Fibroblast of lung (primary cell): ENCODE measurements at regions not wholly inside any gene's neighbourhood (a gene's known extent, or its start where the extent isn't known, plus 50 kb on each side); places are given as distances from the start of the nearest gene placed in this dataset.

ENCODE experiments used
- DNase-seq, 2 donors: peaks; one replicate each; pipeline versions ENCODE4 v3.0.0 to v3.0.0-alpha.2; 2010; ENCODE audit warnings: low read depth in 2 of 2
- H2AFZ ChIP-seq: 2 replicates; pipeline ENCODE4 v1.5.1; 2012; ENCODE audit warnings: low read length, control low read depth, inconsistent platforms
- H3K27ac ChIP-seq: 2 replicates; pipeline ENCODE4 v1.5.1; 2011; ENCODE audit warnings: low read length, control low read depth; ENCODE audit not compliant: insufficient read depth
- H3K27me3 ChIP-seq: 2 replicates; pipeline ENCODE4 v1.5.1; 2011; ENCODE audit warnings: mild to moderate bottlenecking, low read length; ENCODE audit not compliant: control insufficient read depth, insufficient read depth
- H3K36me3 ChIP-seq: 2 replicates; pipeline ENCODE4 v1.5.1; 2011; ENCODE audit warnings: low read length; ENCODE audit not compliant: control insufficient read depth, insufficient read depth
- H3K4me1 ChIP-seq: 2 replicates; pipeline ENCODE4 v1.5.1; 2011; ENCODE audit warnings: low read length; ENCODE audit not compliant: control insufficient read depth, insufficient read depth; ENCODE audit errors: extremely low read depth
- H3K4me2 ChIP-seq: 2 replicates; pipeline ENCODE4 v1.5.1; 2011; ENCODE audit warnings: low read length, control low read depth; ENCODE audit not compliant: insufficient read depth; ENCODE audit errors: extremely low read depth
- H3K4me3 ChIP-seq, 4 experiments: fragments of 200-600 bp in 1 of 4; sonication (generic) in 1 of 4; replicated peaks in 1 of 4; 2 replicates each; pipeline ENCODE4 v1.5.1; 2011 to 2016; ENCODE audit warnings: low read length in 4 of 4, low read depth in 3 of 4, mild to moderate bottlenecking in 3 of 4, control low read depth in 2 of 4, inconsistent platforms in 1 of 4, mixed read lengths in 1 of 4; ENCODE audit not compliant: insufficient read depth in 1 of 4; ENCODE audit errors: control extremely low read depth in 1 of 4
- H3K79me2 ChIP-seq: 2 replicates; pipeline ENCODE4 v1.5.1; 2012; ENCODE audit warnings: mild to moderate bottlenecking, low read length, inconsistent platforms; ENCODE audit not compliant: control insufficient read depth, insufficient read depth
- H3K9ac ChIP-seq: 2 replicates; pipeline ENCODE4 v1.5.1; 2011; ENCODE audit warnings: mild to moderate bottlenecking, low read length, control low read depth; ENCODE audit not compliant: insufficient read depth
- H3K9me3 ChIP-seq: 2 replicates; pipeline ENCODE4 v1.5.1; 2012; ENCODE audit warnings: low read depth, low read length; ENCODE audit not compliant: control insufficient read depth, insufficient read depth
- H4K20me1 ChIP-seq: 2 replicates; pipeline ENCODE4 v1.5.1; 2011; ENCODE audit warnings: low read length; ENCODE audit not compliant: control insufficient read depth, insufficient read depth; ENCODE audit errors: extremely low read depth
- CTCF ChIP-seq, 2 donors: IDR thresholded peaks in 1 of 2; conservative IDR thresholded peaks in 1 of 2; 1 replicate in 1 of 2; 2 replicates in 1 of 2; pipeline ENCODE4 v1.5.1; 2011 to 2012; ENCODE audit warnings: low read length in 2 of 2, control low read depth in 1 of 2, inconsistent platforms in 1 of 2, low read depth in 1 of 2, mild to moderate bottlenecking in 1 of 2
- EZH2 ChIP-seq: IDR thresholded peaks from 2 replicates; pipeline ENCODE4 v1.5.1; 2012; ENCODE audit warnings: low read length, control low read depth, mild to moderate bottlenecking; ENCODE audit errors: missing control alignments

- Histone ChIP-seq H3K79me2 (no peaks in the 10 kb centered on the region), H3K4me3 (no peak overlapping the region), H2AFZ (no peak overlapping the region)
Measured at GRCh38 chr14:26213846-26214575, 383.8 kb downstream of the NOVA1 start.

GRCh38 chr14:26209699-26210098 is 388.1 kb downstream of the NOVA1 start:
- H3K4me2 ChIP-seq: no peak overlapping the region
- no peaks in the 10 kb centered on the region for H3K79me2 ChIP-seq
- no peaks in the 10 kb centered on the region for H4K20me1 ChIP-seq
- no peak overlapping the region for H3K4me3 ChIP-seq
- no peak for TF ChIP-seq CTCF (conservative IDR thresholded peaks at IDR 0.05 in 1 of 2, IDR thresholded peaks at IDR 0.05 in 1 of 2; ENCODE audit: low read depth in 1 of 2, low read length in 2 of 2)
- no peak for TF ChIP-seq EZH2
- H3K36me3 ChIP-seq: no peaks in the 10 kb centered on the region
- no peaks in the 10 kb centered on the region for H3K4me1 ChIP-seq
- H2AFZ ChIP-seq: no peak overlapping the region
- no peak for DNase-seq
- no peaks in the 10 kb centered on the region for H3K27me3 ChIP-seq
- no peaks in the 10 kb centered on the region for H3K9me3 ChIP-seq
- H3K9ac ChIP-seq: no peak overlapping the region
- no peak overlapping the region for H3K27ac ChIP-seq

More at GRCh38 chr14:26213846-26214575, 383.8 kb downstream of the NOVA1 start:
- H3K27me3 ChIP-seq: no peaks in the 10 kb centered on the region
- H3K4me2 ChIP-seq: no peak overlapping the region
- no peak for DNase-seq
- no peaks in the 10 kb centered on the region for H3K4me1 ChIP-seq
- H3K36me3 ChIP-seq: no peaks in the 10 kb centered on the region
- no peak overlapping the region for H3K27ac ChIP-seq
- H3K9me3 ChIP-seq: no peaks in the 10 kb centered on the region
- H4K20me1 ChIP-seq: no peaks in the 10 kb centered on the region
- TF ChIP-seq EZH2: no peak
- TF ChIP-seq CTCF (conservative IDR thresholded peaks at IDR 0.05 in 1 of 2, IDR thresholded peaks at IDR 0.05 in 1 of 2; ENCODE audit: low read depth in 1 of 2, low read length in 2 of 2): no peak
- no peak overlapping the region for H3K9ac ChIP-seq

GRCh38 chr14:26206640-26207039 is 391.2 kb downstream of the NOVA1 start:
- no peak overlapping the region for H2AFZ ChIP-seq
- no peak for DNase-seq
- no peaks in the 10 kb centered on the region for H4K20me1 ChIP-seq
- H3K9ac ChIP-seq: no peak overlapping the region
- no peak overlapping the region for H3K4me2 ChIP-seq
- no peaks in the 10 kb centered on the region for H3K4me1 ChIP-seq
- H3K27ac ChIP-seq: no peak overlapping the region
- no peak for TF ChIP-seq EZH2
- no peak for TF ChIP-seq CTCF (conservative IDR thresholded peaks at IDR 0.05 in 1 of 2, IDR thresholded peaks at IDR 0.05 in 1 of 2; ENCODE audit: low read depth in 1 of 2, low read length in 2 of 2)
- H3K4me3 ChIP-seq: no peak overlapping the region
- no peaks in the 10 kb centered on the region for H3K9me3 ChIP-seq
- H3K79me2 ChIP-seq: no peaks in the 10 kb centered on the region
- H3K36me3 ChIP-seq: no peaks in the 10 kb centered on the region
- no peaks in the 10 kb centered on the region for H3K27me3 ChIP-seq
